GM23338 (cell line): ENCODE measurements at regions not wholly inside any gene's neighbourhood (a gene's known extent, or its start where the extent isn't known, plus 50 kb on each side); places are given as distances from the start of the nearest gene placed in this dataset.

Experiments
- ATAC-seq: fragments of 200-7000 bp; cut with Tn5 transposase; 3 replicates; pipeline ENCODE4 v1.9.1; 2020
- DNase-seq: peaks from one replicate; pipeline ENCODE4 v3.0.0-alpha.2; 2015; ENCODE audit warnings: low spot score
- H2AFZ ChIP-seq: fragments of 200-600 bp; sonication (generic); 2 replicates; pipeline ENCODE4 v1.8.0; 2016; ENCODE audit warnings: antibody characterized with exemption, mild to moderate bottlenecking, moderate library complexity
- H3F3A ChIP-seq: fragments of 200-600 bp; sonication (generic); replicated peaks from 2 replicates; pipeline ENCODE4 v1.8.0; 2017; ENCODE audit warnings: antibody characterized with exemption, mixed run types, low read depth
- H3K27ac ChIP-seq: fragments of 200-600 bp; sonication (generic); 2 replicates; pipeline ENCODE4 v1.6.1; 2016; ENCODE audit warnings: low read depth
- H3K27me3 ChIP-seq: fragments of 200-600 bp; sonication (generic); 2 replicates; pipeline ENCODE4 v1.8.0; 2016; ENCODE audit warnings: mild to moderate bottlenecking, mixed run types, moderate library complexity; ENCODE audit not compliant: insufficient read depth
- H3K36me3 ChIP-seq: fragments of 200-600 bp; sonication (generic); 2 replicates; pipeline ENCODE4 v1.8.0; 2016; ENCODE audit warnings: mild to moderate bottlenecking; ENCODE audit not compliant: insufficient read depth
- H3K4me1 ChIP-seq: fragments of 200-600 bp; sonication (generic); 2 replicates; pipeline ENCODE4 v1.8.0; 2016; ENCODE audit warnings: mild to moderate bottlenecking, moderate library complexity; ENCODE audit not compliant: insufficient read depth
- H3K4me2 ChIP-seq: fragments of 200-600 bp; sonication (generic); 2 replicates; pipeline ENCODE4 v1.7.1; 2017; ENCODE audit warnings: mixed run types
- H3K4me3 ChIP-seq: fragments of 200-600 bp; sonication (generic); 2 replicates; pipeline ENCODE4 v1.6.1; 2016; ENCODE audit warnings: mixed run types
- H3K79me2 ChIP-seq: fragments of 200-600 bp; sonication (generic); replicated peaks from 2 replicates; pipeline ENCODE4 v1.8.0; 2017; ENCODE audit warnings: mild to moderate bottlenecking; ENCODE audit not compliant: insufficient read depth
- H3K9me2 ChIP-seq: fragments of 200-600 bp; sonication (generic); 2 replicates; pipeline ENCODE4 v1.8.0; 2017; ENCODE audit not compliant: insufficient read depth
- H4K20me1 ChIP-seq: fragments of 200-600 bp; sonication (generic); replicated peaks from 2 replicates; pipeline ENCODE4 v1.8.0; 2017; ENCODE audit warnings: mild to moderate bottlenecking; ENCODE audit not compliant: insufficient read depth
- H3K27ac Mint-ChIP-seq: 2 replicates; pipeline ENCODE4 v1.8.0; 2020; ENCODE audit warnings: inconsistent platforms, mild to moderate bottlenecking, moderate library complexity, mixed read lengths
- H3K27me3 Mint-ChIP-seq: 3 replicates; pipeline ENCODE4 v1.8.0; 2022; ENCODE audit warnings: low read depth, mild to moderate bottlenecking, moderate library complexity, mixed read lengths, inconsistent platforms; ENCODE audit not compliant: insufficient read depth, poor library complexity
- H3K36me3 Mint-ChIP-seq: 3 replicates; pipeline ENCODE4 v1.8.0; 2021; ENCODE audit warnings: low read depth, mild to moderate bottlenecking, inconsistent platforms, moderate library complexity, mixed read lengths
- H3K4me1 Mint-ChIP-seq: 3 replicates; pipeline ENCODE4 v1.8.0; 2020; ENCODE audit warnings: mild to moderate bottlenecking, inconsistent platforms, mixed read lengths
- H3K4me3 Mint-ChIP-seq: 3 replicates; pipeline ENCODE4 v1.8.0; 2021; ENCODE audit warnings: moderate library complexity, mild to moderate bottlenecking, inconsistent platforms, mixed read lengths
- H3K9me3 Mint-ChIP-seq: 3 replicates; pipeline ENCODE4 v1.8.0; 2020; ENCODE audit warnings: moderate library complexity, mild to moderate bottlenecking, inconsistent platforms, mixed read lengths
- ETS1 ChIP-seq: IDR thresholded peaks from 2 replicates; pipeline ENCODE4 v1.6.1; 2016; ENCODE audit warnings: antibody characterized with exemption
- NANOG ChIP-seq: IDR thresholded peaks from 2 replicates; pipeline ENCODE4 v1.6.1; 2016; ENCODE audit warnings: antibody characterized with exemption, borderline replicate concordance
- ZNF331 ChIP-seq: fragments of 250-450 bp; sonication (Bioruptor Pico); IDR thresholded peaks from 2 replicates; pipeline ENCODE4 v1.5.0; 2020; ENCODE audit warnings: low read depth, mild to moderate bottlenecking, moderate library complexity
- TF ChIP-seq, protein P1 (sequence below): fragments of 250-450 bp; sonication (Bioruptor Pico); IDR thresholded peaks from 2 replicates; pipeline ENCODE4 v1.5.0; 2020; ENCODE audit warnings: mild to moderate bottlenecking, moderate library complexity

DNA sequence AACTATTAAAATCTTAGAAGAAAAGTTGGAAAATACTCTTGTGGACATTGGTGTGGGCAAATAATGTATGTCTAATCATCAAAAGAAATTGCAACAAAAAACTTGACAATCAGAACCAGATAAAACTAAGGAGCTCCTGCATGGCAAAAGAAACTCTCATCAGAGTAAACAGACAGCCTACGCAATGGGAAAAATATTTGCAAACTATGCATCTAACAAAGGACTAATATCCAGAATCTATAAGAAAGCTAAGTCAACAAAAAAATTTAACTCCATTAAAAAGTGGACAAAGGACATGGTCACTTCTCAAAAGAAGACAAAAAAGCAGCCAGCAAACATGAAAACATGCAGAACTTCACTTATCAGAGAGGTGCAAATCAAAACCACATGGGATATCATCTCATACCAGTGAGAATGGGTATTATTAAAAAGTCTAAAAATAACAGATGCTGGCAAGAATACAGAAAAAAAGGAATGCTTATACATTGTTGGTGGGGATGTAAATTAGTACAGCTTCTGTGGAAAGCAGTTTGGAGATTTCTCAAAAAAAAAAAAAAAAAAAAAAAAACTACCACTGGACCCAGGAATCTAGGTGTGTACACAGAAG lies 99.7 kb upstream of the TOP3B start:
- TF ChIP-seq, protein P1, sequence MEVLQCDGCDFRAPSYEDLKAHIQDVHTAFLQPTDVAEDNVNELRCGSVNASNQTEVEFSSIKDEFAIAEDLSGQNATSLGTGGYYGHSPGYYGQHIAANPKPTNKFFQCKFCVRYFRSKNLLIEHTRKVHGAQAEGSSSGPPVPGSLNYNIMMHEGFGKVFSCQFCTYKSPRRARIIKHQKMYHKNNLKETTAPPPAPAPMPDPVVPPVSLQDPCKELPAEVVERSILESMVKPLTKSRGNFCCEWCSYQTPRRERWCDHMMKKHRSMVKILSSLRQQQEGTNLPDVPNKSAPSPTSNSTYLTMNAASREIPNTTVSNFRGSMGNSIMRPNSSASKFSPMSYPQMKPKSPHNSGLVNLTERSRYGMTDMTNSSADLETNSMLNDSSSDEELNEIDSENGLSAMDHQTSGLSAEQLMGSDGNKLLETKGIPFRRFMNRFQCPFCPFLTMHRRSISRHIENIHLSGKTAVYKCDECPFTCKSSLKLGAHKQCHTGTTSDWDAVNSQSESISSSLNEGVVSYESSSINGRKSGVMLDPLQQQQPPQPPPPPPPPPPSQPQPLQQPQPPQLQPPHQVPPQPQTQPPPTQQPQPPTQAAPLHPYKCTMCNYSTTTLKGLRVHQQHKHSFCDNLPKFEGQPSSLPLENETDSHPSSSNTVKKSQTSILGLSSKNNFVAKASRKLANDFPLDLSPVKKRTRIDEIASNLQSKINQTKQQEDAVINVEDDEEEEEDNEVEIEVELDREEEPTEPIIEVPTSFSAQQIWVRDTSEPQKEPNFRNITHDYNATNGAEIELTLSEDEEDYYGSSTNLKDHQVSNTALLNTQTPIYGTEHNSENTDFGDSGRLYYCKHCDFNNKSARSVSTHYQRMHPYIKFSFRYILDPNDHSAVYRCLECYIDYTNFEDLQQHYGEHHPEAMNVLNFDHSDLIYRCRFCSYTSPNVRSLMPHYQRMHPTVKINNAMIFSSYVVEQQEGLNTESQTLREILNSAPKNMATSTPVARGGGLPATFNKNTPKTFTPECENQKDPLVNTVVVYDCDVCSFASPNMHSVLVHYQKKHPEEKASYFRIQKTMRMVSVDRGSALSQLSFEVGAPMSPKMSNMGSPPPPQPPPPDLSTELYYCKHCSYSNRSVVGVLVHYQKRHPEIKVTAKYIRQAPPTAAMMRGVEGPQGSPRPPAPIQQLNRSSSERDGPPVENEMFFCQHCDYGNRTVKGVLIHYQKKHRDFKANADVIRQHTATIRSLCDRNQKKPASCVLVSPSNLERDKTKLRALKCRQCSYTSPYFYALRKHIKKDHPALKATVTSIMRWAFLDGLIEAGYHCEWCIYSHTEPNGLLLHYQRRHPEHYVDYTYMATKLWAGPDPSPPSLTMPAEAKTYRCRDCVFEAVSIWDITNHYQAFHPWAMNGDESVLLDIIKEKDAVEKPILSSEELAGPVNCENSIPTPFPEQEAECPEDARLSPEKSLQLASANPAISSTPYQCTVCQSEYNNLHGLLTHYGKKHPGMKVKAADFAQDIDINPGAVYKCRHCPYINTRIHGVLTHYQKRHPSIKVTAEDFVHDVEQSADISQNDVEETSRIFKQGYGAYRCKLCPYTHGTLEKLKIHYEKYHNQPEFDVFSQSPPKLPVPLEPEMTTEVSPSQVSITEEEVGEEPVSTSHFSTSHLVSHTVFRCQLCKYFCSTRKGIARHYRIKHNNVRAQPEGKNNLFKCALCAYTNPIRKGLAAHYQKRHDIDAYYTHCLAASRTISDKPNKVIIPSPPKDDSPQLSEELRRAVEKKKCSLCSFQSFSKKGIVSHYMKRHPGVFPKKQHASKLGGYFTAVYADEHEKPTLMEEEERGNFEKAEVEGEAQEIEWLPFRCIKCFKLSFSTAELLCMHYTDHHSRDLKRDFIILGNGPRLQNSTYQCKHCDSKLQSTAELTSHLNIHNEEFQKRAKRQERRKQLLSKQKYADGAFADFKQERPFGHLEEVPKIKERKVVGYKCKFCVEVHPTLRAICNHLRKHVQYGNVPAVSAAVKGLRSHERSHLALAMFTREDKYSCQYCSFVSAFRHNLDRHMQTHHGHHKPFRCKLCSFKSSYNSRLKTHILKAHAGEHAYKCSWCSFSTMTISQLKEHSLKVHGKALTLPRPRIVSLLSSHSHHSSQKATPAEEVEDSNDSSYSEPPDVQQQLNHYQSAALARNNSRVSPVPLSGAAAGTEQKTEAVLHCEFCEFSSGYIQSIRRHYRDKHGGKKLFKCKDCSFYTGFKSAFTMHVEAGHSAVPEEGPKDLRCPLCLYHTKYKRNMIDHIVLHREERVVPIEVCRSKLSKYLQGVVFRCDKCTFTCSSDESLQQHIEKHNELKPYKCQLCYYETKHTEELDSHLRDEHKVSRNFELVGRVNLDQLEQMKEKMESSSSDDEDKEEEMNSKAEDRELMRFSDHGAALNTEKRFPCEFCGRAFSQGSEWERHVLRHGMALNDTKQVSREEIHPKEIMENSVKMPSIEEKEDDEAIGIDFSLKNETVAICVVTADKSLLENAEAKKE (CRISPR knock-in tag) = no peak
- TF ChIP-seq ZNF331 (no peak), NANOG (no peak)
- Histone ChIP-seq H3K4me1 (no peaks in the 10 kb centered on the region), H3K9me2 (no peaks in the 10 kb centered on the region), H3K36me3 (no peaks in the 10 kb centered on the region), H3F3A (no peaks in the 10 kb centered on the region), H3K79me2 (no peaks in the 10 kb centered on the region), H3K4me2 (no peak overlapping the region), H4K20me1 (no peaks in the 10 kb centered on the region), H2AFZ (no peak overlapping the region), H3K27ac (no peak overlapping the region), H3K4me3 (no peak overlapping the region), H3K27me3 (peaks cover 100% of the 10 kb centered on the region)
- Mint-ChIP-seq H3K27me3 (peaks cover 99% of the 10 kb centered on the region), H3K27ac (no peak overlapping the region), H3K4me3 (no peak overlapping the region), H3K9me3 (no peaks in the 10 kb centered on the region), H3K4me1 (no peaks in the 10 kb centered on the region), H3K36me3 (no peaks in the 10 kb centered on the region)
- ATAC-seq = no peak
- no peak for DNase-seq

- no peak overlapping the region for H3K4me3 Mint-ChIP-seq
- no peak for DNase-seq
- no peaks in the 10 kb centered on the region for H3K4me1 Mint-ChIP-seq
- H3K36me3 Mint-ChIP-seq = no peaks in the 10 kb centered on the region
- H3K79me2 ChIP-seq = no peaks in the 10 kb centered on the region
- H2AFZ ChIP-seq = no peak overlapping the region
- H3K36me3 ChIP-seq = no peaks in the 10 kb centered on the region
- H3K27ac Mint-ChIP-seq = no peak overlapping the region
- no peak overlapping the region for H3K4me3 ChIP-seq
- H3K4me2 ChIP-seq = no peak overlapping the region
- H3K27ac ChIP-seq = no peak overlapping the region
- no peaks in the 10 kb centered on the region; the same call in 1 of the 2 replicates for H4K20me1 ChIP-seq
- no peaks in the 10 kb centered on the region for H3F3A ChIP-seq
- peaks cover 99% of the 10 kb centered on the region for H3K27me3 Mint-ChIP-seq
- no peak for ATAC-seq
- no peaks in the 10 kb centered on the region for H3K9me2 ChIP-seq
- no peaks in the 10 kb centered on the region for H3K9me3 Mint-ChIP-seq
- no peaks in the 10 kb centered on the region for H3K4me1 ChIP-seq
- H3K27me3 ChIP-seq = peaks cover 100% of the 10 kb centered on the region
- no peak for TF ChIP-seq ETS1
- TF ChIP-seq, protein P1 (CRISPR knock-in tag) = no peak
- TF ChIP-seq ZNF331 = no peak
Measured at GRCh38 chr22:22080270-22080669, 97.7 kb upstream of the TOP3B start.
